ENCODE measurements at regions not wholly inside any gene's neighbourhood (a gene's known extent, or its start where the extent isn't known, plus 50 kb on each side); places are given as distances from the start of the nearest gene placed in this dataset.

DNA sequence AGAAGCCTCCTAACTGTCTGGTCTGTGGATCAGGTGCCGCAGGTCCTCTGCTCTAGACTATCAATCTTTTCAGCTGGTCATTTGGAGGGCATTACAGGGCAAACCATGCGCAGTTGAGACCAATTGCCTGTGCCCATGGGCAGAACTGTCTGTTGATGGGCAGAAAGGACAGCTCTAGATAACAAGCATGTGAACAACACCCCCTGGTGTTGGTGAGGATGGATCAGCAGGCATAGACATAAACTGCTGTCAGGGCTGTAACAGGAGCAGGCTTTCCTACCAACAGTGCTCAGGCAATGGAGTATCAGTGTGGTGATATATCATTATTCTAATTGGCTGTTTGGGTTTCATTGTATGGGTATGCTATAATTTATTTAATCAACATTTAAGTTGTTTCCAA is 104.7 kb upstream of the KL start (continued):
- TF ChIP-seq, protein P1, sequence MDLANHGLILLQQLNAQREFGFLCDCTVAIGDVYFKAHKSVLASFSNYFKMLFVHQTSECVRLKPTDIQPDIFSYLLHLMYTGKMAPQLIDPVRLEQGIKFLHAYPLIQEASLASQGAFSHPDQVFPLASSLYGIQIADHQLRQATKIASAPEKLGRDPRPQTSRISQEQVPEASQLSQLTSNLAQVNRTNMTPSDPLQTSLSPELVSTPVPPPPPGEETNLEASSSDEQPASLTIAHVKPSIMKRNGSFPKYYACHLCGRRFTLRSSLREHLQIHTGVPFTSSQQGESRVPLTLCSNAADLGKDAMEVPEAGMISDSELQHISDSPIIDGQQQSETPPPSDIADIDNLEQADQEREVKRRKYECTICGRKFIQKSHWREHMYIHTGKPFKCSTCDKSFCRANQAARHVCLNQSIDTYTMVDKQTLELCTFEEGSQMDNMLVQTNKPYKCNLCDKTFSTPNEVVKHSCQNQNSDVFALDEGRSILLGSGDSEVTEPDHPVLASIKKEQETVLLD (CRISPR knock-in tag; IDR thresholded peaks at IDR 0.05; ENCODE audit: low read depth): no peak
- TF ChIP-seq, protein P2, sequence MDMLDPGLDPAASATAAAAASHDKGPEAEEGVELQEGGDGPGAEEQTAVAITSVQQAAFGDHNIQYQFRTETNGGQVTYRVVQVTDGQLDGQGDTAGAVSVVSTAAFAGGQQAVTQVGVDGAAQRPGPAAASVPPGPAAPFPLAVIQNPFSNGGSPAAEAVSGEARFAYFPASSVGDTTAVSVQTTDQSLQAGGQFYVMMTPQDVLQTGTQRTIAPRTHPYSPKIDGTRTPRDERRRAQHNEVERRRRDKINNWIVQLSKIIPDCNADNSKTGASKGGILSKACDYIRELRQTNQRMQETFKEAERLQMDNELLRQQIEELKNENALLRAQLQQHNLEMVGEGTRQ (IDR thresholded peaks at IDR 0.05; ENCODE audit: low read depth, low read length): no peak
- TF ChIP-seq, protein P2 (CRISPR knock-in tag; IDR thresholded peaks at IDR 0.05; ENCODE audit: borderline replicate concordance): no peak
- TF ChIP-seq, protein P3, sequence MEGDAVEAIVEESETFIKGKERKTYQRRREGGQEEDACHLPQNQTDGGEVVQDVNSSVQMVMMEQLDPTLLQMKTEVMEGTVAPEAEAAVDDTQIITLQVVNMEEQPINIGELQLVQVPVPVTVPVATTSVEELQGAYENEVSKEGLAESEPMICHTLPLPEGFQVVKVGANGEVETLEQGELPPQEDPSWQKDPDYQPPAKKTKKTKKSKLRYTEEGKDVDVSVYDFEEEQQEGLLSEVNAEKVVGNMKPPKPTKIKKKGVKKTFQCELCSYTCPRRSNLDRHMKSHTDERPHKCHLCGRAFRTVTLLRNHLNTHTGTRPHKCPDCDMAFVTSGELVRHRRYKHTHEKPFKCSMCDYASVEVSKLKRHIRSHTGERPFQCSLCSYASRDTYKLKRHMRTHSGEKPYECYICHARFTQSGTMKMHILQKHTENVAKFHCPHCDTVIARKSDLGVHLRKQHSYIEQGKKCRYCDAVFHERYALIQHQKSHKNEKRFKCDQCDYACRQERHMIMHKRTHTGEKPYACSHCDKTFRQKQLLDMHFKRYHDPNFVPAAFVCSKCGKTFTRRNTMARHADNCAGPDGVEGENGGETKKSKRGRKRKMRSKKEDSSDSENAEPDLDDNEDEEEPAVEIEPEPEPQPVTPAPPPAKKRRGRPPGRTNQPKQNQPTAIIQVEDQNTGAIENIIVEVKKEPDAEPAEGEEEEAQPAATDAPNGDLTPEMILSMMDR (CRISPR knock-in tag; IDR thresholded peaks at IDR 0.05): peak; percentile 68
- TF ChIP-seq NFIC (IDR thresholded peaks at IDR 0.05; ENCODE audit: low read length) (no peak), SMAD3 (CRISPR knock-in tag; IDR thresholded peaks at IDR 0.05) (no peak), GATAD1 (CRISPR knock-in tag; IDR thresholded peaks at IDR 0.05) (no peak), CBX1 (IDR thresholded peaks at IDR 0.05; ENCODE audit: low read depth) (no peak)

DNA sequence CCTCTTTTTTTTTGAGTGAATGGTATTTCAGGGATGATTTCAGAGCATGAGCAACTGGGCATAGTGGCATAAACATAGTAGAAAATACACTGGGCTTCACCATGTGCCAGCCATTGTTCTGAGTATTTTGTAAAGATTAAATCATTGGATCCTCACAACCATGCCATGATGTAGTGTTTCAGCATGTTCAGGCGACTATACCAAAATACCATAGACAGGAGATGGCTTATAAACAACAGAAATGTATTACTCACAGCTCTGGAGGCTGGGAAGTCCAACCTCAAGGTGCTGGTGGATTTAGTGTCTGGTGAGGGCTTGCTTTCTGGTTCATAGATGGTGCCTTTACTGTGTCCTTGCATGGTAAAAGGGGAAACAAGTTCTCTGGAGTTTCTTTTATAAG is 101.5 kb upstream of the KL start:
- no peak overlapping the region for H3K9ac ChIP-seq (ENCODE audit: insufficient read depth, low read depth, low read length)
- H4K20me1 ChIP-seq (ENCODE audit: insufficient read depth, low read length): no peaks in the 10 kb centered on the region
- ATAC-seq (no peak), FAIRE-seq (no peak), DNase-seq (ENCODE audit: low spot score) (no peak)
- no peaks in the 10 kb centered on the region for H3K79me2 ChIP-seq (ENCODE audit: insufficient read depth, low read length)
- ChIA-PET CTCF (ENCODE audit: low intra/inter-chr PET ratio, low total read pairs) (no interaction called here), POLR2A (no interaction called here)
- H3K9me3 ChIP-seq (ENCODE audit: low read length): no peaks in the 10 kb centered on the region; the same call in 1 of the 2 replicates
- no TSS peak for BruUV-seq (replicated peaks)
- no peak overlapping the region for H3K4me3 ChIP-seq (replicated peaks in 1 of 3; ENCODE audit: insufficient read depth in 1 of 3, low read depth in 2 of 3, low read length in 3 of 3)
- in situ Hi-C loops (cut with HindIII; ENCODE audit: extremely low pct_ligation_motif_present, low pct_unique_long_range_greater_than_20kb): loop anchor here (10.0 kb wide), 1 partner anchor 330 kb away; the partner anchor contains the start of gene PDS5B
- no peaks in the 10 kb centered on the region for H3K36me3 ChIP-seq (replicated peaks in 1 of 2; ENCODE audit: control insufficient read depth in 1 of 2, insufficient read depth in 2 of 2, low read length in 2 of 2)
- no peaks in the 10 kb centered on the region for H3K4me1 ChIP-seq (ENCODE audit: insufficient read depth, low read length)
- intact Hi-C loops (cut with micrococcal nuclease; ENCODE audit: unreplicated experiment): no loop called here
- no peaks in the 10 kb centered on the region; a peak in 1 of 5 replicates for H3K27me3 ChIP-seq (ENCODE audit: control insufficient read depth in 1 of 2, insufficient read depth in 2 of 2, low read length in 2 of 2)
- H3K27ac ChIP-seq (ENCODE audit: extremely low read length, insufficient read depth, low read length): no peak overlapping the region
- H3K4me2 ChIP-seq (ENCODE audit: low read depth, low read length): no peak overlapping the region
- H2AFZ ChIP-seq (ENCODE audit: low read length): no peak overlapping the region
- 8% methylated on average over 1 of the region's 1 CpG for WGBS (ENCODE audit: low lambda C conversion rate)
- TF ChIP-seq SMC3 (IDR thresholded peaks at IDR 0.05; ENCODE audit: low read length) (no peak), MBD4 (IDR thresholded peaks at IDR 0.05; ENCODE audit: borderline replicate concordance, low read length) (no peak), ZNF775 (CRISPR knock-in tag; IDR thresholded peaks at IDR 0.05; ENCODE audit: borderline replicate concordance) (no peak), TMF1 (CRISPR knock-in tag; IDR thresholded peaks at IDR 0.05; ENCODE audit: low read depth) (no peak)
- TF ChIP-seq, protein P4, sequence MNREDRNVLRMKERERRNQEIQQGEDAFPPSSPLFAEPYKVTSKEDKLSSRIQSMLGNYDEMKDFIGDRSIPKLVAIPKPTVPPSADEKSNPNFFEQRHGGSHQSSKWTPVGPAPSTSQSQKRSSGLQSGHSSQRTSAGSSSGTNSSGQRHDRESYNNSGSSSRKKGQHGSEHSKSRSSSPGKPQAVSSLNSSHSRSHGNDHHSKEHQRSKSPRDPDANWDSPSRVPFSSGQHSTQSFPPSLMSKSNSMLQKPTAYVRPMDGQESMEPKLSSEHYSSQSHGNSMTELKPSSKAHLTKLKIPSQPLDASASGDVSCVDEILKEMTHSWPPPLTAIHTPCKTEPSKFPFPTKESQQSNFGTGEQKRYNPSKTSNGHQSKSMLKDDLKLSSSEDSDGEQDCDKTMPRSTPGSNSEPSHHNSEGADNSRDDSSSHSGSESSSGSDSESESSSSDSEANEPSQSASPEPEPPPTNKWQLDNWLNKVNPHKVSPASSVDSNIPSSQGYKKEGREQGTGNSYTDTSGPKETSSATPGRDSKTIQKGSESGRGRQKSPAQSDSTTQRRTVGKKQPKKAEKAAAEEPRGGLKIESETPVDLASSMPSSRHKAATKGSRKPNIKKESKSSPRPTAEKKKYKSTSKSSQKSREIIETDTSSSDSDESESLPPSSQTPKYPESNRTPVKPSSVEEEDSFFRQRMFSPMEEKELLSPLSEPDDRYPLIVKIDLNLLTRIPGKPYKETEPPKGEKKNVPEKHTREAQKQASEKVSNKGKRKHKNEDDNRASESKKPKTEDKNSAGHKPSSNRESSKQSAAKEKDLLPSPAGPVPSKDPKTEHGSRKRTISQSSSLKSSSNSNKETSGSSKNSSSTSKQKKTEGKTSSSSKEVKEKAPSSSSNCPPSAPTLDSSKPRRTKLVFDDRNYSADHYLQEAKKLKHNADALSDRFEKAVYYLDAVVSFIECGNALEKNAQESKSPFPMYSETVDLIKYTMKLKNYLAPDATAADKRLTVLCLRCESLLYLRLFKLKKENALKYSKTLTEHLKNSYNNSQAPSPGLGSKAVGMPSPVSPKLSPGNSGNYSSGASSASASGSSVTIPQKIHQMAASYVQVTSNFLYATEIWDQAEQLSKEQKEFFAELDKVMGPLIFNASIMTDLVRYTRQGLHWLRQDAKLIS (CRISPR knock-in tag; IDR thresholded peaks at IDR 0.05): no peak
- TF ChIP-seq, protein P5, sequence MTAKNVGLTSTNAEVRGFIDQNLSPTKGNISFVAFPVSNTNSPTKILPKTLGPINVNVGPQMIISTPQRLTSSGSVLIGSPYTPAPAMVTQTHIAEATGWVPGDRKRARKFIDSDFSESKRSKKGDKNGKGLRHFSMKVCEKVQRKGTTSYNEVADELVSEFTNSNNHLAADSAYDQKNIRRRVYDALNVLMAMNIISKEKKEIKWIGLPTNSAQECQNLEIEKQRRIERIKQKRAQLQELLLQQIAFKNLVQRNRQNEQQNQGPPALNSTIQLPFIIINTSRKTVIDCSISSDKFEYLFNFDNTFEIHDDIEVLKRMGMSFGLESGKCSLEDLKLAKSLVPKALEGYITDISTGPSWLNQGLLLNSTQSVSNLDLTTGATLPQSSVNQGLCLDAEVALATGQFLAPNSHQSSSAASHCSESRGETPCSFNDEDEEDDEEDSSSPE (CRISPR knock-in tag; IDR thresholded peaks at IDR 0.05): no peak

Data from HepG2 (cell line).